GM12864 (cell line): ENCODE measurements at regions not wholly inside any gene's neighbourhood (a gene's known extent, or its start where the extent isn't known, plus 50 kb on each side); places are given as distances from the start of the nearest gene placed in this dataset.

Experiments used
- DNase-seq: peaks from one replicate; pipeline ENCODE4 v3.0.0-alpha.2; 2011; ENCODE audit warnings: low read depth
- H3K4me3 ChIP-seq: 2 replicates; pipeline ENCODE4 v1.5.1; 2011; ENCODE audit warnings: mild to moderate bottlenecking, low read depth, low read length, control low read depth
- CTCF ChIP-seq: IDR thresholded peaks from 2 replicates; pipeline ENCODE4 v1.5.1; 2011; ENCODE audit warnings: low read depth, mild to moderate bottlenecking, moderate library complexity, low read length, control low read depth, inconsistent platforms; ENCODE audit errors: missing control alignments

- DNase-seq, result no peak
- no peak for TF ChIP-seq CTCF
- H3K4me3 ChIP-seq, result no peak overlapping the region
These were observed 55.5 kb upstream of the EPS8L3 start for GRCh38 chr1:109818988-109819764.

GRCh38 chr1:109818271-109818987, 54.7 kb upstream of the EPS8L3 start:
- TF ChIP-seq CTCF, result no peak
- no peak overlapping the region for H3K4me3 ChIP-seq
- no peak for DNase-seq

GRCh38 chr1:109817881-109818270, 54.2 kb upstream of the EPS8L3 start:
- DNase-seq, result no peak
- no peak overlapping the region for H3K4me3 ChIP-seq
- no peak for TF ChIP-seq CTCF

- DNase-seq, result no peak
- TF ChIP-seq CTCF, result no peak
- H3K4me3 ChIP-seq, result no peak overlapping the region
These were observed 53.3 kb upstream of the EPS8L3 start for GRCh38 chr1:109816975-109817535.

- no peak overlapping the region for H3K4me3 ChIP-seq
- peak; percentile 93 for DNase-seq
These were observed 52.6 kb upstream of the EPS8L3 start for GRCh38 chr1:109816175-109816811.

GRCh38 chr1:109815809-109816174, 52.1 kb upstream of the EPS8L3 start:
- TF ChIP-seq CTCF, result peak; percentile 5
- H3K4me3 ChIP-seq, result no peak overlapping the region
- DNase-seq, result no peak

More at GRCh38 chr1:109816175-109816811, 52.6 kb upstream of the EPS8L3 start:
- TF ChIP-seq CTCF, result no peak
